ENCODE measurements at regions not wholly inside any gene's neighbourhood (a gene's known extent, or its start where the extent isn't known, plus 50 kb on each side); places are given as distances from the start of the nearest gene placed in this dataset.

DNA sequence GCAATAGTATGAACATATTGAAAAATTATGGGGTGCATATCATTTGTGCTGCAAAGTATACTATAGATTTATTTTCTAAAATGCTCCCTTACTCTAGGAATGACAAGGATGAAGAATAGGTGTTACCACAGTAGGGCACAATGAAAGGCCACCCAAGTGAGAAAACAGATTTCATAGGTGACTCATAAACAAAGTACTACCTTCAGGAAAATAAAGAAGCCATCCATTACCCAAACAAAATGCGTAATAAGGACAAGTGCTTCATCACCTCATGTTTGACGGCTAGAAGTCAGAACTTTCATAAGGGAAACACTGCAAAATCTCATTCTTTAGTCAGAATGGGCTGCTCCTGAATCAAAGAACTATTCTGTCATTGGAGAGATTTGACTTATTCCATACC, 116.6 kb downstream of the MFSD1 start:
- no peak for TF ChIP-seq POLR2AphosphoS5 (IDR thresholded peaks at IDR 0.05)
- no peak for TF ChIP-seq CTCF (IDR thresholded peaks at IDR 0.05)
- no peak for TF ChIP-seq POLR2A (IDR thresholded peaks at IDR 0.05)
- TF ChIP-seq EP300 (IDR thresholded peaks at IDR 0.05), result no peak
- ATAC-seq, result no peak
- Histone ChIP-seq H3K27ac (no peak overlapping the region), H3K9me3 (no peaks in the 10 kb centered on the region), H3K4me3 (no peak overlapping the region), H3K36me3 (no peaks in the 10 kb centered on the region), H3K27me3 (no peaks in the 10 kb centered on the region), H3K4me1 (no peaks in the 10 kb centered on the region)
- 90 to 93% methylated on average over 2 of the region's 2 CpGs for WGBS, 2 donors (ENCODE audit: low coverage in 1 of 2)

DNA sequence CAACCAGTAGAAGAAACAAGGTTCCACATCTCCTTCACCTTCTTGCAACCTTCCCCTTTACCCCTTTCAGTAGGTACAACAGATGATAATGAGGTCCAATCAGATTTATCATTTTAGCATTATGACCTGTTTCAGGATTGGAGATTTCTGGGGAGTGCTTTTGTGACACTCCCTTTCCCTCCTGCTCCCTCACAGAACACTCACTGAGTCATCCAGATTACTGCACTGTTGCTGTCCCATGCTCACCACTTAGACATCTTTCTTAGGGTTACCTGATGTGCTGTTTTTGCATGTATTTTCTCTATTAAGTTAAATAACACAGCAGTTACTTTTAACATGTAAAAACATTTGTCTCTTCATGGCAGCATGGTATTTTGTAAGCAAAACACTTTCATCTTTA, 118.5 kb downstream of the MFSD1 start:
- no peaks in the 10 kb centered on the region for H3K9me3 ChIP-seq
- TF ChIP-seq CTCF (IDR thresholded peaks at IDR 0.05), result no peak
- no peak for TF ChIP-seq POLR2AphosphoS5 (IDR thresholded peaks at IDR 0.05)
- no peak for TF ChIP-seq POLR2A (IDR thresholded peaks at IDR 0.05)
- no peak for TF ChIP-seq EP300 (IDR thresholded peaks at IDR 0.05)
- H3K27ac ChIP-seq, result no peak overlapping the region
- H3K36me3 ChIP-seq, result no peaks in the 10 kb centered on the region
- H3K4me3 ChIP-seq, result no peak overlapping the region
- H3K27me3 ChIP-seq, result no peaks in the 10 kb centered on the region
- peaks cover 0 to 9% (median 0%) of the 10 kb centered on the region in 3 donors for H3K4me1 ChIP-seq
- ATAC-seq, result no peak

DNA sequence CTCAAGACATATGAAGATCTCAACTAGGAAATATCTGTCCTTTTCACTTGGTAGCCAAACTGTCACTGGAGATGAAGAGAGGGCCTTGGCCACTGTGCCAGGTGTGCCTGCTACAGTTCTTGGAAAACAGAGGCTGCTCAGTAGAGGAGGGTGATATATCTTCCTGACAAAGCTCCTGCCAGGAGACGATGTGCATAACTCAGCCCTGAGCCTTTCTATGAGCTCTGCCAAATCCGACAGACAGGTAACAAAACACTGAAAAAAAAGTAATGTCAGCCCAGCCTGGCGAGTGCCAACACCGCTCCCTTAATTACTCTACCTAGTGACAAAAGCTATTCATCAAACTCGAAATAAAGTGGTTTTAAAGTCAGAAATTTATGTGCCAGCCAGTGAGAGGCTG, 123.2 kb downstream of the MFSD1 start:
- Histone ChIP-seq H3K9me3 (no peaks in the 10 kb centered on the region), H3K36me3 (no peaks in the 10 kb centered on the region), H3K4me3 (no peak overlapping the region), H3K4me1 (peaks cover 0 to 11% (median 0%) of the 10 kb centered on the region in 3 donors), H3K27ac (no peak overlapping the region), H3K27me3 (no peaks in the 10 kb centered on the region)
- no peak for ATAC-seq
- 39 to 74% methylated on average over 5 of the region's 5 CpGs for WGBS, 2 donors (ENCODE audit: low coverage in 1 of 2)
- TF ChIP-seq EP300 (IDR thresholded peaks at IDR 0.05) (no peak), POLR2A (IDR thresholded peaks at IDR 0.05) (no peak), CTCF (IDR thresholded peaks at IDR 0.05) (no peak), POLR2AphosphoS5 (IDR thresholded peaks at IDR 0.05) (no peak)

- Histone ChIP-seq H3K4me1 (peaks cover 0 to 11% (median 0%) of the 10 kb centered on the region in 3 donors), H3K36me3 (no peaks in the 10 kb centered on the region), H3K27me3 (no peaks in the 10 kb centered on the region), H3K27ac (no peak overlapping the region), H3K9me3 (no peaks in the 10 kb centered on the region), H3K4me3 (no peak overlapping the region)
- TF ChIP-seq POLR2AphosphoS5 (IDR thresholded peaks at IDR 0.05), result no peak
- TF ChIP-seq EP300 (IDR thresholded peaks at IDR 0.05), result no peak
- TF ChIP-seq CTCF (IDR thresholded peaks at IDR 0.05), result no peak
- no peak for TF ChIP-seq POLR2A (IDR thresholded peaks at IDR 0.05)
- ATAC-seq, result no peak
- WGBS, 2 donors (ENCODE audit: low coverage in 1 of 2), result 41 to 63% methylated on average over 4 to 5 of the region's 5 CpGs
These were observed 124.1 kb downstream of the MFSD1 start for GRCh38 chr3:158925828-158926494.

DNA sequence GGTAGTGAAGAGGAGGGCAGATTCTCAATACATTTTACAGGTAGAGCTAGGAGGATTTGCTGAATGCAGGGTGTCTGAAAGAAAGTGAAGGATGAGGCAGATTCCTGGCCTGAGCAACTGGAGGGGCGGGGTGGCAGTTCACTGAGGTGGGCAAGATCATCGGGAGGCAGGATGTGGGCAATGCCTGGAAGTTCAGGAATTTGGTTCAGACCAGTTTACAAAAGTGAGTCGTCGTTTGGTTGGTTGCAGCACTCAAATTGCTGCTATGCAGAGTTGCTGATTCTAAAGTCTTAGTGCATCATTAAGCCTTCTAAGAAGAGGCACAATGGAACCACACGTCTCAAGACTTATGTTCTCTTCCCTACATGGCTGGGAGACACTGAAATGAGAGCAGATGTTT, 134.0 kb downstream of the MFSD1 start:
- no peak overlapping the region for H3K4me3 ChIP-seq
- 74 to 77% methylated on average over 5 of the region's 5 CpGs for WGBS, 2 donors (ENCODE audit: low coverage in 1 of 2)
- ATAC-seq, result no peak

More for the DNA sequence above, 134.0 kb downstream of the MFSD1 start:
- peaks cover 5% of the 10 kb centered on the region for H3K27me3 ChIP-seq
- H3K9me3 ChIP-seq, result peaks cover 0 to 13% (median 0%) of the 10 kb centered on the region in 3 donors
- no peak for TF ChIP-seq EP300 (IDR thresholded peaks at IDR 0.05)
- TF ChIP-seq POLR2A (IDR thresholded peaks at IDR 0.05), result no peak
- no peak for TF ChIP-seq POLR2AphosphoS5 (IDR thresholded peaks at IDR 0.05)
- no peak for TF ChIP-seq CTCF (IDR thresholded peaks at IDR 0.05)
- H3K4me1 ChIP-seq, result no peaks in the 10 kb centered on the region
- no peak overlapping the region for H3K27ac ChIP-seq
- H3K36me3 ChIP-seq, result no peaks in the 10 kb centered on the region

Data from gastroesophageal sphincter (tissue), 4 donors.